Smooth muscle cell (in vitro differentiated cells): ENCODE measurements at regions not wholly inside any gene's neighbourhood (a gene's known extent, or its start where the extent isn't known, plus 50 kb on each side); places are given as distances from the start of the nearest gene placed in this dataset.
A peak's percentile ranks its signal among the peaks of the same experiment; 100 is the strongest.

Source experiments
- DNase-seq: peaks from one replicate; lab custom pipeline; 2025; ENCODE audit not compliant: unreplicated experiment; lab: John Stamatoyannopoulos, UW
- H2AFZ ChIP-seq: fragments of 200-600 bp; sonication (generic); 2 replicates; pipeline ENCODE4 v1.6.0; 2016; ENCODE audit warnings: antibody characterized with exemption, low read depth, mild to moderate bottlenecking
- H3F3A ChIP-seq: fragments of 200-600 bp; sonication (generic); 2 replicates; pipeline ENCODE4 v1.6.0; 2017; ENCODE audit warnings: antibody characterized with exemption, low read depth
- H3K27ac ChIP-seq: fragments of 200-600 bp; sonication (generic); 2 replicates; pipeline ENCODE4 v1.5.1; 2016; ENCODE audit warnings: low read depth, mild to moderate bottlenecking
- H3K27me3 ChIP-seq: fragments of 200-600 bp; sonication (generic); 2 replicates; pipeline ENCODE4 v1.6.1; 2016; ENCODE audit warnings: low read depth, mild to moderate bottlenecking
- H3K36me3 ChIP-seq: fragments of 200-600 bp; sonication (generic); 2 replicates; pipeline ENCODE4 v1.5.1; 2016; ENCODE audit warnings: low read depth
- H3K4me1 ChIP-seq: fragments of 200-600 bp; sonication (generic); 2 replicates; pipeline ENCODE4 v1.5.1; 2016; ENCODE audit warnings: low read depth
- H3K4me2 ChIP-seq: fragments of 200-600 bp; sonication (generic); 2 replicates; pipeline ENCODE4 v1.6.0; 2016; ENCODE audit warnings: mild to moderate bottlenecking
- H3K4me3 ChIP-seq: fragments of 200-600 bp; sonication (generic); 2 replicates; pipeline ENCODE4 v1.5.1; 2016; ENCODE audit warnings: mild to moderate bottlenecking
- H3K79me2 ChIP-seq: fragments of 200-600 bp; sonication (generic); 2 replicates; pipeline ENCODE4 v1.6.0; 2016; ENCODE audit warnings: low read depth, mild to moderate bottlenecking
- H3K9ac ChIP-seq: fragments of 200-600 bp; sonication (generic); 2 replicates; pipeline ENCODE4 v1.6.0; 2016; ENCODE audit warnings: low read depth
- H3K9me3 ChIP-seq: fragments of 200-600 bp; sonication (generic); replicated peaks from 2 replicates; pipeline ENCODE4 v1.5.1; 2016; ENCODE audit warnings: low read depth
- H4K20me1 ChIP-seq: fragments of 200-600 bp; sonication (generic); 2 replicates; pipeline ENCODE4 v1.6.0; 2016; ENCODE audit warnings: low read depth
- CTCF ChIP-seq: fragments of 200-600 bp; sonication (generic); IDR thresholded peaks from 2 replicates; pipeline ENCODE4 v1.5.1; 2017; ENCODE audit warnings: borderline replicate concordance, mild to moderate bottlenecking, antibody characterized with exemption; ENCODE audit not compliant: insufficient read depth, poor library complexity, severe bottlenecking
- WGBS: methylation state at CpG from one replicate; pipeline ENCODE4 v1.1.7; 2016; ENCODE audit warnings: low lambda C conversion rate; 5-methylcytosine and 5-hydroxymethylcytosine counted together

- H4K20me1 ChIP-seq = no peaks in the 10 kb centered on the region
- H3F3A ChIP-seq = no peaks in the 10 kb centered on the region
- no peaks in the 10 kb centered on the region for H3K9me3 ChIP-seq
- no peak overlapping the region for H3K9ac ChIP-seq
- no peaks in the 10 kb centered on the region for H3K79me2 ChIP-seq
- no peak overlapping the region for H3K27ac ChIP-seq
- no peak overlapping the region for H2AFZ ChIP-seq
- H3K27me3 ChIP-seq = peaks cover 35% of the 10 kb centered on the region
- no peak for TF ChIP-seq CTCF
- WGBS = 89% methylated on average over 9 of the region's 9 CpGs
- H3K4me3 ChIP-seq = no peak overlapping the region
- H3K4me1 ChIP-seq = peaks cover 20% of the 10 kb centered on the region
- H3K4me2 ChIP-seq = no peak overlapping the region
- no peak for DNase-seq
- H3K36me3 ChIP-seq = no peaks in the 10 kb centered on the region
Observed at GRCh38 chr20:58133020-58133808, 95.2 kb downstream of the ANKRD60 start.

DNA sequence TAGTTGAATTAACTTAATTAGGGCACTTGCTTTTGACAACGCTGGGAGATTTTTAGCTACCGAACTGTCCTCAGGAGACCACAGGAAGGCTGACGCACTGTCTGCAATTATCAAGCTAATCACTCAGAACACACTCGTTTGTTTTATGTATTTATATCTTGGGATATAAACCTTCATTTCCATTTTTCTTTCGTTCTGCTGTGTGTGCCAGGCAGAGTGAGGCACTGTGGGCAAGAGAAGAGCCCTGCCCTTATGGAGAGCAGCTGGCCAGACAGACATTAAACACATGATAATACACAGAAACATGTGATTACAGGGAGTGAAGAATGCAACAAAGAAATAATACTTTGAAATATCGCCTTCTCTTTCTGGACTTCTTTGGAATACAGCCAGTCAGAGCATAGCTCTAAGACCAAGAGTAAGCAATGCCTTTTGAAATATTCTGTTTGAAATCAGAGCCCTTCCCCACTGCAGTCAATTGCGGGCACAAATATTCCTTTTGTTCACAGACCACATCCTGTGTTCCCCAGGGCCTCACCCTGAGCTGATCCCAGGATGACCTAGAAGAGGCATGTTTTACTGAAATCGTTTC lies 96.8 kb downstream of the ANKRD60 start:
- Histone ChIP-seq H3K4me1 (peaks cover 20% of the 10 kb centered on the region), H3K9me3 (no peaks in the 10 kb centered on the region), H4K20me1 (no peaks in the 10 kb centered on the region), H3K27me3 (peaks cover 20% of the 10 kb centered on the region), H3K9ac (peak overlapping the region; percentile 16), H3K27ac (peak overlapping the region; percentile 69), H2AFZ (peak overlapping the region; percentile 40), H3F3A (no peaks in the 10 kb centered on the region), H3K4me2 (peak overlapping the region; percentile 73), H3K36me3 (no peaks in the 10 kb centered on the region), H3K79me2 (no peaks in the 10 kb centered on the region), H3K4me3 (peak overlapping the region; percentile 10)
- no peak for DNase-seq
- 26% methylated on average over 8 of the region's 8 CpGs for WGBS
- TF ChIP-seq CTCF = no peak

DNA sequence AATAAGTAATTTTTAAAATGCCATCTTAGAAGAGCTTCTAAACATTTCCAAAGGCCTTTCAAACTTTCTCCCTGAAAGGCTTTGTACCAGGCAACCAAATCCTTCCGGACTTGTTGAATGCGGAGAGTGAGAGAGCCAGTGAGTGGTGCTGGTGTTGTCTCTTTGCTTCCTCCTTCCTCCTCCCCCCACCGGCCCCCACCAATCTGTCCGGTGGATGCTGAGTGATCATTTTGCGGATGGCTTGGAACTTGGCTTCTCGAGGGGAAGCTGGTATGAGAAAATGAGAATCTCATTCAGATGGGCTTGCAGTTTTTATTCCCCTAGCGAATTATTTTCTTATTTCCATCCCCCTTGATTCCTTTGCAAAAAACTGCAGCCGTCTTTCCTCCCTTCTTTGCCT lies 97.3 kb downstream of the ANKRD60 start:
- Histone ChIP-seq H3K27ac (peak overlapping the region; percentile 69), H3K79me2 (no peaks in the 10 kb centered on the region), H3K4me3 (peak overlapping the region; percentile 10), H4K20me1 (no peaks in the 10 kb centered on the region), H3K4me2 (peak overlapping the region; percentile 73), H3K9ac (peak overlapping the region; percentile 16), H3K27me3 (peaks cover 15% of the 10 kb centered on the region), H3K9me3 (no peaks in the 10 kb centered on the region), H3F3A (no peaks in the 10 kb centered on the region), H2AFZ (peak overlapping the region; percentile 40), H3K36me3 (no peaks in the 10 kb centered on the region), H3K4me1 (peaks cover 20% of the 10 kb centered on the region)
- DNase-seq = no peak
- TF ChIP-seq CTCF = no peak
- WGBS = 52% methylated on average over 8 of the region's 8 CpGs
